ENCODE measurements at regions not wholly inside any gene's neighbourhood (a gene's known extent, or its start where the extent isn't known, plus 50 kb on each side); places are given as distances from the start of the nearest gene placed in this dataset.
"Not testable (repeated sequence)": the region's sequence is repeated elsewhere in the genome, so short reads cannot be mapped to it uniquely, and the experiment has no call there.

GRCh38 chr20:55322745-55323144, 682.6 kb downstream of the CBLN4 start:
- no peaks in the 10 kb centered on the region for H3K36me3 Mint-ChIP-seq (ENCODE audit: unreplicated experiment)
- H3K27me3 Mint-ChIP-seq (ENCODE audit: unreplicated experiment) = no peaks in the 10 kb centered on the region
- TF ChIP-seq CTCF (IDR thresholded peaks at IDR 0.05) = no peak
- no peaks in the 10 kb centered on the region for H3K4me1 Mint-ChIP-seq (ENCODE audit: unreplicated experiment)
- H3K4me3 Mint-ChIP-seq (ENCODE audit: unreplicated experiment) = no peak overlapping the region
- peaks cover 27% of the 10 kb centered on the region for H3K9me3 Mint-ChIP-seq (ENCODE audit: unreplicated experiment)
- DNase-seq (ENCODE audit: extremely low spot score, unreplicated experiment) = no peak
- no peak overlapping the region for H3K27ac Mint-ChIP-seq (ENCODE audit: unreplicated experiment)

DNA sequence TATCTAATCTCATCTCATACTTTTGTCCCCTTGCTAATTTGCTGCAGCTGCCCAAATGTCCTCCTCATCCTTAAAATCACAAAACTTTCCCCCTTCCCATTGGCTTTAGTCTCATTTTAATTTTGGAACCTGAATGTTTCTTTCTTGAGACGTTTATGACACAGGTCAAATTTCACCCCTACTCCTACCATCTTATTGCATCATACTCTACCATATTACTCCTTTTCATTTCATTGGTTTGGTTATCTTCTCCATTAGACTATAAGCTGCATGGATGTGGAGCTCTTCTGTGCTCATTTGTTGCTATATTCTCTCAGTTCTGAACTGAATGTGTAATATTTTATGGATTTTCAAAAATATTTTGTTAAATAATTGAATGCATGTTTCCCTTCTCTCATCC, 688.6 kb downstream of the CBLN4 start:
- Mint-ChIP-seq H3K27ac (ENCODE audit: unreplicated experiment) (no peak overlapping the region), H3K9me3 (ENCODE audit: unreplicated experiment) (peaks cover 33% of the 10 kb centered on the region), H3K4me3 (ENCODE audit: unreplicated experiment) (no peak overlapping the region), H3K4me1 (ENCODE audit: unreplicated experiment) (no peaks in the 10 kb centered on the region), H3K36me3 (ENCODE audit: unreplicated experiment) (no peaks in the 10 kb centered on the region), H3K27me3 (ENCODE audit: unreplicated experiment) (no peaks in the 10 kb centered on the region)
- TF ChIP-seq CTCF (IDR thresholded peaks at IDR 0.05) = no peak
- no peak for DNase-seq (ENCODE audit: extremely low spot score, unreplicated experiment)

GRCh38 chr20:55310844-55311243, 694.5 kb downstream of the CBLN4 start:
- H3K27me3 Mint-ChIP-seq (ENCODE audit: unreplicated experiment); H3K4me1 Mint-ChIP-seq (ENCODE audit: unreplicated experiment); H3K36me3 Mint-ChIP-seq (ENCODE audit: unreplicated experiment); H3K4me3 Mint-ChIP-seq (ENCODE audit: unreplicated experiment); DNase-seq (ENCODE audit: extremely low spot score, unreplicated experiment); H3K27ac Mint-ChIP-seq (ENCODE audit: unreplicated experiment): not testable (repeated sequence)
- peaks cover 54% of the 10 kb centered on the region for H3K9me3 Mint-ChIP-seq (ENCODE audit: unreplicated experiment)

- no peaks in the 10 kb centered on the region for H3K4me1 Mint-ChIP-seq (ENCODE audit: unreplicated experiment)
- no peak for TF ChIP-seq CTCF (IDR thresholded peaks at IDR 0.05)
- H3K27ac Mint-ChIP-seq (ENCODE audit: unreplicated experiment) = no peak overlapping the region
- H3K4me3 Mint-ChIP-seq (ENCODE audit: unreplicated experiment) = no peak overlapping the region
- H3K27me3 Mint-ChIP-seq (ENCODE audit: unreplicated experiment) = no peaks in the 10 kb centered on the region
- no peaks in the 10 kb centered on the region for H3K36me3 Mint-ChIP-seq (ENCODE audit: unreplicated experiment)
- peaks cover 14% of the 10 kb centered on the region for H3K9me3 Mint-ChIP-seq (ENCODE audit: unreplicated experiment)
- DNase-seq (ENCODE audit: extremely low spot score, unreplicated experiment) = no peak
Observed at GRCh38 chr20:55291261-55291660, 714.1 kb downstream of the CBLN4 start.

DNA sequence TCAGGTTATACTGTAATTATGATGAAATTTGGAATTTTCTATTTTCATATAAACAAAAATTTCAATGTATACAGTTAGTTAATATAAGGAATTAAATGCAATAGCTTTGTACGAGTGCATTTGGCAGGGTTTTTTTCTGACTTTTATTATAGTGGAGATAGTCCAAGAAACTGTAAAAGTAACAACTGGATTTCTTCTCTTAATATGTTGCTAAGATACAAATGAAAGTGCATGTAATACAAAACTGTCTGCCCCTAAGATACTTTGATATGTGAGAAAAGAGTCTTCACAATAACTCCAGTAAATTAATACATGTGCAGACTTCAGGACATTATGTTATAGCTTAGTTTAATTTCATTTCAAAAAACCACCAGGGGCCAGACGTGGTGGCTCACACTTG, 721.4 kb downstream of the CBLN4 start:
- no peaks in the 10 kb centered on the region for H3K27me3 Mint-ChIP-seq (ENCODE audit: unreplicated experiment)
- TF ChIP-seq CTCF (IDR thresholded peaks at IDR 0.05) = no peak
- H3K4me1 Mint-ChIP-seq (ENCODE audit: unreplicated experiment) = no peaks in the 10 kb centered on the region
- H3K4me3 Mint-ChIP-seq (ENCODE audit: unreplicated experiment) = no peak overlapping the region
- no peaks in the 10 kb centered on the region for H3K36me3 Mint-ChIP-seq (ENCODE audit: unreplicated experiment)
- H3K27ac Mint-ChIP-seq (ENCODE audit: unreplicated experiment) = no peak overlapping the region
- peaks cover 19% of the 10 kb centered on the region for H3K9me3 Mint-ChIP-seq (ENCODE audit: unreplicated experiment)
- DNase-seq (ENCODE audit: extremely low spot score, unreplicated experiment) = no peak

- H3K36me3 Mint-ChIP-seq (ENCODE audit: unreplicated experiment) = no peaks in the 10 kb centered on the region
- H3K27ac Mint-ChIP-seq (ENCODE audit: unreplicated experiment) = no peak overlapping the region
Observed at GRCh38 chr20:55273149-55273548, 732.2 kb downstream of the CBLN4 start.

More at GRCh38 chr20:55273149-55273548, 732.2 kb downstream of the CBLN4 start:
- TF ChIP-seq CTCF (IDR thresholded peaks at IDR 0.05) = no peak
- no peak for DNase-seq (ENCODE audit: extremely low spot score, unreplicated experiment)
- Mint-ChIP-seq H3K4me3 (ENCODE audit: unreplicated experiment) (no peak overlapping the region), H3K4me1 (ENCODE audit: unreplicated experiment) (no peaks in the 10 kb centered on the region), H3K9me3 (ENCODE audit: unreplicated experiment) (peaks cover 31% of the 10 kb centered on the region), H3K27me3 (ENCODE audit: unreplicated experiment) (no peaks in the 10 kb centered on the region)
